AG10803 (cell line): ENCODE measurements at regions not wholly inside any gene's neighbourhood (a gene's known extent, or its start where the extent isn't known, plus 50 kb on each side); places are given as distances from the start of the nearest gene placed in this dataset.

Experiments used
- DNase-seq: peaks from one replicate; pipeline ENCODE4 v3.0.0; 2010; ENCODE audit warnings: low read depth
- H3K4me3 ChIP-seq: 2 replicates; pipeline ENCODE4 v1.5.1; 2011; ENCODE audit warnings: mild to moderate bottlenecking, low read length, control low read depth
- CTCF ChIP-seq: conservative IDR thresholded peaks from 2 replicates; pipeline ENCODE4 v1.5.1; 2011; ENCODE audit warnings: mild to moderate bottlenecking, low read length, control low read depth, inconsistent platforms

GRCh38 chr1:29444081-29444715, 207.9 kb downstream of the PTPRU start:
- no peak for DNase-seq
- no peak overlapping the region for H3K4me3 ChIP-seq
- TF ChIP-seq CTCF: no peak

GRCh38 chr1:29441916-29442668, 205.8 kb downstream of the PTPRU start:
- no peak for TF ChIP-seq CTCF
- H3K4me3 ChIP-seq: no peak overlapping the region
- DNase-seq: no peak

- H3K4me3 ChIP-seq: no peak overlapping the region
- DNase-seq: no peak
- TF ChIP-seq CTCF: no peak
These were observed 203.3 kb downstream of the PTPRU start for GRCh38 chr1:29439615-29440014.

GRCh38 chr1:29438991-29439390, 202.7 kb downstream of the PTPRU start:
- no peak overlapping the region for H3K4me3 ChIP-seq
- no peak for DNase-seq
- TF ChIP-seq CTCF: no peak

- H3K4me3 ChIP-seq: no peak overlapping the region
- no peak for TF ChIP-seq CTCF
- DNase-seq: no peak
These were observed 201.6 kb downstream of the PTPRU start for GRCh38 chr1:29437946-29438345.

GRCh38 chr1:29436181-29436785, 200.0 kb downstream of the PTPRU start:
- no peak overlapping the region for H3K4me3 ChIP-seq
- TF ChIP-seq CTCF: no peak
- DNase-seq: no peak

- no peak for TF ChIP-seq CTCF
- no peak for DNase-seq
- H3K4me3 ChIP-seq: no peak overlapping the region
These were observed 197.5 kb downstream of the PTPRU start for GRCh38 chr1:29433830-29434229.
